ENCODE measurements at regions not wholly inside any gene's neighbourhood (a gene's known extent, or its start where the extent isn't known, plus 50 kb on each side); places are given as distances from the start of the nearest gene placed in this dataset.
A peak's percentile ranks its signal among the peaks of the same experiment; 100 is the strongest.
"Not testable (repeated sequence)": the region's sequence is repeated elsewhere in the genome, so short reads cannot be mapped to it uniquely, and the experiment has no call there.

- DNase-seq (ENCODE audit: low spot score), result no peak
Observed at GRCh38 chr16:65837464-65837863, 529.0 kb upstream of the CDH5 start.

- no peak for DNase-seq (ENCODE audit: low spot score)
Observed at GRCh38 chr16:65834688-65835087, 531.8 kb upstream of the CDH5 start.

- no peak for DNase-seq (ENCODE audit: low spot score)
Observed at GRCh38 chr16:65833171-65833871, 533.2 kb upstream of the CDH5 start.

- no peak for DNase-seq (ENCODE audit: low spot score)
Observed at GRCh38 chr16:65832679-65833078, 533.8 kb upstream of the CDH5 start.

- DNase-seq (ENCODE audit: low spot score), result no peak
Observed at GRCh38 chr16:65831903-65832666, 534.4 kb upstream of the CDH5 start.

GRCh38 chr16:65829076-65829475 is 537.4 kb upstream of the CDH5 start:
- DNase-seq (ENCODE audit: low spot score), result no peak

GRCh38 chr16:65828296-65828695 is 538.2 kb upstream of the CDH5 start:
- no peak for DNase-seq (ENCODE audit: low spot score)

GRCh38 chr16:65827231-65827630 is 539.3 kb upstream of the CDH5 start:
- DNase-seq (ENCODE audit: low spot score), result no peak

- DNase-seq (ENCODE audit: low spot score), result no peak
Observed at GRCh38 chr16:65825191-65825856, 541.2 kb upstream of the CDH5 start.

- no peak for DNase-seq (ENCODE audit: low spot score)
Observed at GRCh38 chr16:65822148-65822547, 544.3 kb upstream of the CDH5 start.

GRCh38 chr16:65819136-65819898 is 547.2 kb upstream of the CDH5 start:
- DNase-seq (ENCODE audit: low spot score), result no peak

- DNase-seq (ENCODE audit: low spot score), result no peak
Observed at GRCh38 chr16:65817799-65818198, 548.7 kb upstream of the CDH5 start.

- peak; percentile 32 for DNase-seq (ENCODE audit: low spot score)
Observed at GRCh38 chr16:65817066-65817465, 549.4 kb upstream of the CDH5 start.

- no peak for DNase-seq (ENCODE audit: low spot score)
Observed at GRCh38 chr16:65816556-65816955, 549.9 kb upstream of the CDH5 start.

- DNase-seq (ENCODE audit: low spot score), result no peak
Observed at GRCh38 chr16:65815707-65816106, 550.8 kb upstream of the CDH5 start.

GRCh38 chr16:65813879-65814278 is 552.6 kb upstream of the CDH5 start:
- DNase-seq (ENCODE audit: low spot score), result not testable (repeated sequence)

GRCh38 chr16:65809627-65810026 is 556.9 kb upstream of the CDH5 start:
- DNase-seq (ENCODE audit: low spot score), result no peak

GRCh38 chr16:65808790-65809189 is 557.7 kb upstream of the CDH5 start:
- no peak for DNase-seq (ENCODE audit: low spot score)

- no peak for DNase-seq (ENCODE audit: low spot score)
Observed at GRCh38 chr16:65807858-65808257, 558.6 kb upstream of the CDH5 start.

GRCh38 chr16:65805704-65806103 is 560.8 kb upstream of the CDH5 start:
- not testable (repeated sequence) for DNase-seq (ENCODE audit: low spot score)

GRCh38 chr16:65796481-65796880 is 570.0 kb upstream of the CDH5 start:
- no peak for DNase-seq (ENCODE audit: low spot score)

GRCh38 chr16:65794973-65795372 is 571.5 kb upstream of the CDH5 start:
- no peak for DNase-seq (ENCODE audit: low spot score)
